SU-DHL-6 (cell line): ENCODE measurements at regions not wholly inside any gene's neighbourhood (a gene's known extent, or its start where the extent isn't known, plus 50 kb on each side); places are given as distances from the start of the nearest gene placed in this dataset.
"Not testable (repeated sequence)": the region's sequence is repeated elsewhere in the genome, so short reads cannot be mapped to it uniquely, and the experiment has no call there.

Experiments
- CTCF ChIP-seq: fragments of 200-600 bp; sonication (generic); IDR thresholded peaks from one replicate; pipeline ENCODE4 v1.5.1; 2017; ENCODE audit warnings: antibody characterized with exemption, mild to moderate bottlenecking, low read length, moderate library complexity; ENCODE audit not compliant: insufficient read depth, poor library complexity, severe bottlenecking
- EZH2phosphoT487 ChIP-seq: fragments of 200-600 bp; sonication (generic), shearing (Covaris generic); conservative IDR thresholded peaks from 2 replicates; pipeline ENCODE4 v1.6.1; 2018; ENCODE audit warnings: mild to moderate bottlenecking, antibody characterized with exemption, low read length, moderate library complexity, mixed read lengths

- TF ChIP-seq CTCF, EZH2phosphoT487: not testable (repeated sequence)
Observed at GRCh38 chr2:87549561-87550202, 198.2 kb upstream of the PLGLB2 start.
